ENCODE measurements at regions not wholly inside any gene's neighbourhood (a gene's known extent, or its start where the extent isn't known, plus 50 kb on each side); places are given as distances from the start of the nearest gene placed in this dataset.

DNA sequence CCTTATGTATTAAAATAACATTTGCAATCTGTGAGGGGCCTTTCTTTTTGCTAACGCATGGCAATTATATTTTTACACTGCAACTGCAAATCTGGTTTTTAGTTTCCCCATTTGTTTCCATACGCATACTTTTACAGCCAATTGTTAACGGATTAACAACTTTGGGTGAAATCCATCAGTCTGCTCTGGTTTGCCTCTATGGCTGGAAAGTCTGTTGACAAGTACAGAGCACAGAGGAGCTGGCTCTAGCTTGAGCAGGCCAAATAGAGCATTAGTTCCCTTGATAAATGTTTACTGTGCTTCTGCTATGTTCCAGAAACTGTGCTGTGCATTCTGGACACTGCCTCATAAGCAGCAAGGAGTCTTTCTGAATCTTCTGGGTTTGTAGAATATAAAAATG is 400.4 kb upstream of the KIF2A start:
- no peak for DNase-seq (ENCODE audit: low read depth)

- no peak for DNase-seq (ENCODE audit: low read depth)
Observed at GRCh38 chr5:61906820-61907219, 399.2 kb upstream of the KIF2A start.

DNA sequence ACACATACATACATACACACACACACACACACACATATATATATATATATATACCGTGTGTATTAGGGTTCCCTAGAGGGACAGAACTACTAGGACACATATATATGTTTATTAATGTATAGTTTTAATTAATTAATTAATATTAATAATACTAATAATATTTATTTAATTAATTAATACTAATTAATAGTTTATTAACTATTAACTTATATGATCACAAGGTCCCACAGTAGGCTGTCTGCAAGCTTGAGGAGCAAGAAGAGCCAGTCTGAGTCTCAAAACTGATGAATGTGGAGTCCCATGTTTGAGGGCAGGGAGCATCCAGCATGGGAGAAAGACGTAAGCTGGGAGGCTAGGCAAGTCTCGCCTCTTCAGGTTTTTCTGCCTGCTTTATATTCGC is 398.0 kb upstream of the KIF2A start:
- DNase-seq (ENCODE audit: low read depth), result no peak

DNA sequence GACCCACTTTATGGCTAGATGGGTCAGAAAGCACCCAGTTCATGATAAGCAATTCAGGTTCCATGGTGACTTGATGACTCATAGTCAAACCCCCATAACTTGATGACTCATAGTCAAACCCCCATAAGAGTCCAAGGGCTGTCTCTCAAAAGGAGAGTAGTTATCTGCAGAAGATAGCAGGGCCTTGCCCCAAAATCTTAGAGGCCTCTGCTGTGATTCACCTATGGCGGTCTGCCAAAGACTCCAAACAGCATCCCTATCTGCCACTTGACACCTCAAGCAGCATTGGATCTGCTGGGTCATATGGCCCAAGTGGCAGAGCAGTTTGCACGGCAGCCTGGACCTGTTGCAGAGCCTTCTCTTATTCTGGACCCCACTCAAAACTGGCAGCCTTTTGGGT is 395.2 kb upstream of the KIF2A start:
- DNase-seq (ENCODE audit: low read depth), result no peak

DNA sequence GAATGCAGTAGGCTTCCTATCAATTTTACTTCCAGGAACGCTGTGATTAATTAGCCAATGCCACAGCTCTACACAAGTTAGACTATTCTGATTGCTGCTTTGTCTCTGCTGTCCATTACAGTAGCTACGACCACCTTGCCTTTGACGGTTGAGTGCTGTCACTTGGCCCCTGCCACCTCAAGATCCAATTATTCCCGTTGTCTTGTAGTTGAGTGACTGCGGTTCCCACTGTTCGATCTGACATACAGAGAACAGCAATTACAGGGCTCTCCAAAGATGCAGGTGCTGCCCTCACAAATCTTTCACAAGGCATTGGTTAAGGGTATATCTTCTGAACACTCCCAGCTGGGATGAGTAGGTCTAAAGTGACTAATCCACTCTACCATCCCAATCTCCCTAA is 393.4 kb upstream of the KIF2A start:
- no peak for DNase-seq (ENCODE audit: low read depth)

- DNase-seq (ENCODE audit: low read depth), result no peak
Observed at GRCh38 chr5:61915646-61916045, 390.4 kb upstream of the KIF2A start.

DNA sequence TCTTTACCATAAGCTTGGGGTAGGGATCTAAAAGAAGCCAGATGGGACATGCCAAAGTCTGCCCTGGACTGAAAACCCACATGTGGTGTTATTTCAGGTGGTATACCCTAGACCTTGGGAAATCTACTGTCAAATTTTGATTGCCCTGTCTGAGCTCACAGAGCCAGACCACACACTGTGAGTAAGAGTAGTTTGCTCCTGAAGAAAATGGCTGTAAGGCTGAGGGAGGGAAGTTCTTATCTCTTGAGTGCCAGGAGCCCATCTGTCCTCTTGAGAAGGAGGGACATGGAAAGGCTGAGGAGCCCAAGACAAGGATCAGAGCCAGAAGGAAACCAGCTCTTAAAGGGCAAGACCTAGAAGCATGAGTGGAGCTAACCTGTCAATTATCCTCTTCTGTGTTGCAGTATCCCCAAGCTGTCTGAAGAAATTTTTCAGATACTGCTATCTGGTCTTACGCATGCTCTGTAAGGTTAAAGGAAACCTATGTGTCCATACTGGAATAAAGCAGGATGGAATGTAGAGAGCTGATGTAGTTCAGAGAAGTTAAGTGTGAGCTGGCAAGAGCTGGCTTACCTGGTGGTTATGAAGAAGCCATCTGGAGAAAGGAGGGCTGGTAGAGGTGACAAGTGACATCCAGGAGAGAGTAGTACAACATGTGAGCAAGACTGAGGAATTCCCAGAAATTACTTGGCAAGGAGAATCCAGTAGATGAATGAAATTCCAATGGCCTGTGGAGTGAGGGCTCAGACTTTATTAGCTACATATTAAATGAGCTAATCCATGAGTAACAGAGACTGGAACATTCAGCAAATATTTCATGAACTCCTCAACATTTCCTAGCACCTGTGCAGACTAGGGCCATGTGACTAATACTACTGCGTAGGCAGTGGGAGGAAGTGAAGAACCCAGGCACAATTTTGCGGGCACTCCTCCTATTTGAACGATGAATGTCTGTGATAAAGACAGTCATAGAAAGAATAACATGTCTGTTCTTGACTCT is 389.1 kb upstream of the KIF2A start:
- DNase-seq (ENCODE audit: low read depth), result no peak

- no peak for DNase-seq (ENCODE audit: low read depth)
Observed at GRCh38 chr5:61918611-61919010, 387.4 kb upstream of the KIF2A start.

DNA sequence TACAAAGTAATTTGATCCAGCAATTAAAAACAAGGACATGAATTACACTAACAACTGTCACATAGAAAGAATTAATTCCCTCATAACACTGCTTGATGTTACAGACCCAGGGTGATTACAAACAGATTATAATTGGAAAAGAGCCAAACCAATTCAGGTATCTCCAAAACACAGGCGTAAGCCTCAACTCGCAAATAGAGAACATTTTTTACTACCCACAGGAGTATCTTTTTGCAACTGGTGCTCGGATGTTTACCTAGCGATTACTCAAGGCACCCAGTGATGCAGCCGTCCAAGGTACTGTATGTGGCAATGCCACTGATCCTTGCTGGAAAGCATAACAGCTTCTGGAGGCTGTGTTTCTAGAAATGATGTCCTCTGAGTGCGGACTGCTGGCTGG is 386.1 kb upstream of the KIF2A start:
- no peak for DNase-seq (ENCODE audit: low read depth)

DNA sequence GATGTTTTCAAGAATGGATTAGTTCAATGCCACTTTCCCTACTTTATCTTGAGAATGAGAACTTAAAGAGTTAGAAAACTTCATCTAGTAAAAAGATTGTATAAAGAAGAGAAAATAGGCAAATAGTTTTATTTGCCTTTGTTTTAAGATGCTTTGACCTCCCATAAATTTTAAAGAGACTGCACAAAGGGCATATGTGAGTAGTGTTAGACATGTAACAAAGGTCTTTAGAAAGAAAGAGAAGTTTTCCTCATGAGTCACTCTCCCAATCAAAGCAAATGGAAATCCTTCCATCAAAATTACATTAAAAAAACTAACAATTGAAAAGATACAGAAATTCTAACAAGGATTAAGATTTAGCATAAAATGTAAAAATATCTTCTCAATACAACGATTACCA is 381.8 kb upstream of the KIF2A start:
- no peak for DNase-seq (ENCODE audit: low read depth)

DNA sequence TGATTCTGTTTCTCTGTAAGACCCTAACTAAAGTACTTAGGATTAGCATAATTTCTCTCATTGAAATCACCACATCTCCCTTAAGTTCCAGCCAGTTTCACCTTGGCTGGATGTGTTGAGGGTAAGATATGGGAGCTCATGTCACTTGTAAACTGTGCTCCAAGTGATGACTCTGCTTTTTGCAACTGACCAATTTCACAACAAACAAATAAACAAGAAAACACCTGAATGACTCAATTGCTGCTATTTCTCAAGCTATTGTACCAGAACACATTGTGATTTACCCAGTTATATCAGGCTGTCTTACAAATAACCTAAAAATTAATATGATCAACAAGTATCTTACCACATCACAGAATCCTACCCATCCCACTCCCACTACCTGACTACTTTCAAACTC is 379.1 kb upstream of the KIF2A start:
- no peak for DNase-seq (ENCODE audit: low read depth)

DNA sequence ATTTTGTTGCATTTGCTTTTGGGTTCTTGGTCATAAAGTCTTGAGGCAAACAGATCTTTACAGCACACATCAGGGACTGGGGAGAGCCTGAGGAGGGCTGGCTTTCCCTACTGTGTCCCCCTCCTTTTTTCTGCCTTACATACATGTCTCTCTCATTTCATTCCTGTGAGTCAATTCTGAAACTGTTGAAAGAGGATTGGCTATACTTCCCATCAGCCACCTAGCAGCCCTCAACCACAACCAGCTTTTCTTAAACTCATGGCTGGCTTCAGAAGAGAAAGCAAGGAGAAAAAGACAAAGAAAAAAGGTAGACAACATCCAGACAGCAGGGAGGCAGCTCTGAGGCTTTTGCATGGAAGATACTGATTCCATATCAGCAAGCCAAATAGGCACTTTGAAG is 374.8 kb upstream of the KIF2A start:
- no peak for DNase-seq (ENCODE audit: low read depth)

GRCh38 chr5:61933787-61934626 is 372.0 kb upstream of the KIF2A start:
- no peak for DNase-seq (ENCODE audit: low read depth)

GRCh38 chr5:61941637-61942036 is 364.4 kb upstream of the KIF2A start:
- DNase-seq (ENCODE audit: low read depth), result no peak

GRCh38 chr5:61942462-61943049 is 363.4 kb upstream of the KIF2A start:
- DNase-seq (ENCODE audit: low read depth), result no peak

GRCh38 chr5:61943713-61944112 is 362.3 kb upstream of the KIF2A start:
- DNase-seq (ENCODE audit: low read depth), result no peak

- no peak for DNase-seq (ENCODE audit: low read depth)
Observed at GRCh38 chr5:61948151-61948550, 357.9 kb upstream of the KIF2A start.

DNA sequence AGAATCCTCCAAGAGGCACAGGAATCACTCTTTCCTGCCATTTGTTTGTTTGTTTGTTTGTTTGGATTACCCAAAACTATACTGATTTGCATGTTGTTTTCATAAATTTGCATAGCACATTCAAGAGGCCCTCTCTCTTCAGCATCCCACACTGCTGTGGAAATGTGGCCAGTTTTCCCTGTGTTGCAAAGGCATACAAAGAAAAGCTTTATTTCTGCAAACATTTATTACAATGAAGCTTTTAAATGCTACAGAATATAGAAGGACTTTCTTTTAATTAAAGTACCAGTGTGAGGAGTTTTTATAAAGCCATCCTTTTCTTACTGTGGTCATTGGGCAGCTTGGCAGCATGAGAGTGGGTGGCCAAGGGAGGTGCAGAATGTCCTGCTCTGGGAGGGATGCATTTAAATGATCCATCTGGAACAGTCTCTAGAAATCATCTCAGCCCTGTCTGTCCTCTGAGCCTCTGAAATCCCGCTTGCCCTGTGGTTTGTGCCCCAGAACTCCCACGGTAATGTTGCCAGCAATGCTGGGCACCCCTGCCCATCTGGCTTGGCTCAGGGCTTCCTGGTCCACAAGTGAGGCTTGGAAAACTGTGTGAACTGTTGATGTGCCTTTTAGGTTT is 356.8 kb upstream of the KIF2A start:
- no peak for DNase-seq (ENCODE audit: low read depth)

GRCh38 chr5:61949679-61950435 is 356.1 kb upstream of the KIF2A start:
- DNase-seq (ENCODE audit: low read depth), result no peak

DNA sequence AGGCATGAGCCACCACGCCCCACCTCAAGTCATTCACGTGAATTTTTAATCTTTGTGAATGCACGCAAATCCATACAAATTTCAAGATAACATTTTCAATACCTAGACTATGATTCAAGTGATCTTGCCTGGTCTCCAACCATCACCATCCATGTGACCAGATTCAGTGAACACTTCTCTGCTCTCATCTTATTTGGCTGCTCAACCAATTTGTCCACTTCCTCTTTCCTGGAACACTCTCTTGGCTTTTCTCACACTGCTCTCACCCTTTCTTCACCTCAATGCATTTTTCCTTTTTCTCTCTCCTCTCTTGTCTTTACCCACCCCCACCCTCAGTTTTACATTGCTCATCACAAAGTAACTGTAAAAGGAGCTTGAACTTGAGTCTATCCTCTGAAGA is 354.7 kb upstream of the KIF2A start:
- no peak for DNase-seq (ENCODE audit: low read depth)

- no peak for DNase-seq (ENCODE audit: low read depth)
Observed at GRCh38 chr5:61953913-61954312, 352.1 kb upstream of the KIF2A start.

- DNase-seq (ENCODE audit: low read depth), result no peak
Observed at GRCh38 chr5:61964201-61964600, 341.8 kb upstream of the KIF2A start.
